Fibroblast of lung (primary cell): ENCODE measurements at regions not wholly inside any gene's neighbourhood (a gene's known extent, or its start where the extent isn't known, plus 50 kb on each side); places are given as distances from the start of the nearest gene placed in this dataset.

ENCODE experiments used
- DNase-seq, 2 donors: peaks; one replicate each; pipeline versions ENCODE4 v3.0.0 to v3.0.0-alpha.2; 2010; ENCODE audit warnings: low read depth in 2 of 2
- H2AFZ ChIP-seq: 2 replicates; pipeline ENCODE4 v1.5.1; 2012; ENCODE audit warnings: low read length, control low read depth, inconsistent platforms
- H3K27ac ChIP-seq: 2 replicates; pipeline ENCODE4 v1.5.1; 2011; ENCODE audit warnings: low read length, control low read depth; ENCODE audit not compliant: insufficient read depth
- H3K27me3 ChIP-seq: 2 replicates; pipeline ENCODE4 v1.5.1; 2011; ENCODE audit warnings: mild to moderate bottlenecking, low read length; ENCODE audit not compliant: control insufficient read depth, insufficient read depth
- H3K36me3 ChIP-seq: 2 replicates; pipeline ENCODE4 v1.5.1; 2011; ENCODE audit warnings: low read length; ENCODE audit not compliant: control insufficient read depth, insufficient read depth
- H3K4me1 ChIP-seq: 2 replicates; pipeline ENCODE4 v1.5.1; 2011; ENCODE audit warnings: low read length; ENCODE audit not compliant: control insufficient read depth, insufficient read depth; ENCODE audit errors: extremely low read depth
- H3K4me2 ChIP-seq: 2 replicates; pipeline ENCODE4 v1.5.1; 2011; ENCODE audit warnings: low read length, control low read depth; ENCODE audit not compliant: insufficient read depth; ENCODE audit errors: extremely low read depth
- H3K4me3 ChIP-seq, 4 experiments: fragments of 200-600 bp in 1 of 4; sonication (generic) in 1 of 4; replicated peaks in 1 of 4; 2 replicates each; pipeline ENCODE4 v1.5.1; 2011 to 2016; ENCODE audit warnings: low read length in 4 of 4, low read depth in 3 of 4, mild to moderate bottlenecking in 3 of 4, control low read depth in 2 of 4, inconsistent platforms in 1 of 4, mixed read lengths in 1 of 4; ENCODE audit not compliant: insufficient read depth in 1 of 4; ENCODE audit errors: control extremely low read depth in 1 of 4
- H3K79me2 ChIP-seq: 2 replicates; pipeline ENCODE4 v1.5.1; 2012; ENCODE audit warnings: mild to moderate bottlenecking, low read length, inconsistent platforms; ENCODE audit not compliant: control insufficient read depth, insufficient read depth
- H3K9ac ChIP-seq: 2 replicates; pipeline ENCODE4 v1.5.1; 2011; ENCODE audit warnings: mild to moderate bottlenecking, low read length, control low read depth; ENCODE audit not compliant: insufficient read depth
- H3K9me3 ChIP-seq: 2 replicates; pipeline ENCODE4 v1.5.1; 2012; ENCODE audit warnings: low read depth, low read length; ENCODE audit not compliant: control insufficient read depth, insufficient read depth
- H4K20me1 ChIP-seq: 2 replicates; pipeline ENCODE4 v1.5.1; 2011; ENCODE audit warnings: low read length; ENCODE audit not compliant: control insufficient read depth, insufficient read depth; ENCODE audit errors: extremely low read depth
- EZH2 ChIP-seq: IDR thresholded peaks from 2 replicates; pipeline ENCODE4 v1.5.1; 2012; ENCODE audit warnings: low read length, control low read depth, mild to moderate bottlenecking; ENCODE audit errors: missing control alignments
- TF ChIP-seq, protein P1 (sequence below), 2 donors: IDR thresholded peaks in 1 of 2; conservative IDR thresholded peaks in 1 of 2; 1 replicate in 1 of 2; 2 replicates in 1 of 2; pipeline ENCODE4 v1.5.1; 2011 to 2012; ENCODE audit warnings: low read length in 2 of 2, control low read depth in 1 of 2, inconsistent platforms in 1 of 2, low read depth in 1 of 2, mild to moderate bottlenecking in 1 of 2

DNA sequence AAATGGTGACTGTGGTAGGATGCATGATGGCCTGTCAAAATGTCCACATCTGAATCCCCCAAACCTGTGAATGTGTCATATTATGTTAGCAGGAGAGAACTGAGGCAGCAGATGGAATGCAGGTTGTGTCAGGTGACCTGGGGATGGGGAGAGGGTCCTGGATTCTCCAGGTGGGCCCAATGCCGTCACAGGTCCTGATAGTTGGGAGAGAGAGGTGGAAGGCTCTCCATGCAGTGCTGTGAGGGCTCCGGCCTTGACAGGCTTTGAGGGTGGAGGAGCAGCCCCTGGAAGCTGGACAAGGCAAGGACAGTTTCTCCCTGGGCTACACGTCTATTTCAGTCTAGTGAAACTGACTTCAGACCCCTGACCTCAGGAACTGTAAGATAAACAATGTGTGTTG lies 330.9 kb upstream of the ZNF32 start:
- no peak overlapping the region for H3K27ac ChIP-seq
- no peaks in the 10 kb centered on the region for H4K20me1 ChIP-seq
- peaks cover 6% of the 10 kb centered on the region for H3K27me3 ChIP-seq
- TF ChIP-seq, protein P1, sequence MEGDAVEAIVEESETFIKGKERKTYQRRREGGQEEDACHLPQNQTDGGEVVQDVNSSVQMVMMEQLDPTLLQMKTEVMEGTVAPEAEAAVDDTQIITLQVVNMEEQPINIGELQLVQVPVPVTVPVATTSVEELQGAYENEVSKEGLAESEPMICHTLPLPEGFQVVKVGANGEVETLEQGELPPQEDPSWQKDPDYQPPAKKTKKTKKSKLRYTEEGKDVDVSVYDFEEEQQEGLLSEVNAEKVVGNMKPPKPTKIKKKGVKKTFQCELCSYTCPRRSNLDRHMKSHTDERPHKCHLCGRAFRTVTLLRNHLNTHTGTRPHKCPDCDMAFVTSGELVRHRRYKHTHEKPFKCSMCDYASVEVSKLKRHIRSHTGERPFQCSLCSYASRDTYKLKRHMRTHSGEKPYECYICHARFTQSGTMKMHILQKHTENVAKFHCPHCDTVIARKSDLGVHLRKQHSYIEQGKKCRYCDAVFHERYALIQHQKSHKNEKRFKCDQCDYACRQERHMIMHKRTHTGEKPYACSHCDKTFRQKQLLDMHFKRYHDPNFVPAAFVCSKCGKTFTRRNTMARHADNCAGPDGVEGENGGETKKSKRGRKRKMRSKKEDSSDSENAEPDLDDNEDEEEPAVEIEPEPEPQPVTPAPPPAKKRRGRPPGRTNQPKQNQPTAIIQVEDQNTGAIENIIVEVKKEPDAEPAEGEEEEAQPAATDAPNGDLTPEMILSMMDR (conservative IDR thresholded peaks at IDR 0.05 in 1 of 2, IDR thresholded peaks at IDR 0.05 in 1 of 2; ENCODE audit: low read depth in 1 of 2, low read length in 2 of 2) = no peak
- TF ChIP-seq EZH2 = no peak
- H3K36me3 ChIP-seq = no peaks in the 10 kb centered on the region
- H2AFZ ChIP-seq = no peak overlapping the region
- no peak overlapping the region for H3K4me2 ChIP-seq
- H3K9ac ChIP-seq = no peak overlapping the region
- no peaks in the 10 kb centered on the region for H3K4me1 ChIP-seq
- DNase-seq = no peak
- H3K79me2 ChIP-seq = no peaks in the 10 kb centered on the region
- no peak overlapping the region for H3K4me3 ChIP-seq
- no peaks in the 10 kb centered on the region for H3K9me3 ChIP-seq

DNA sequence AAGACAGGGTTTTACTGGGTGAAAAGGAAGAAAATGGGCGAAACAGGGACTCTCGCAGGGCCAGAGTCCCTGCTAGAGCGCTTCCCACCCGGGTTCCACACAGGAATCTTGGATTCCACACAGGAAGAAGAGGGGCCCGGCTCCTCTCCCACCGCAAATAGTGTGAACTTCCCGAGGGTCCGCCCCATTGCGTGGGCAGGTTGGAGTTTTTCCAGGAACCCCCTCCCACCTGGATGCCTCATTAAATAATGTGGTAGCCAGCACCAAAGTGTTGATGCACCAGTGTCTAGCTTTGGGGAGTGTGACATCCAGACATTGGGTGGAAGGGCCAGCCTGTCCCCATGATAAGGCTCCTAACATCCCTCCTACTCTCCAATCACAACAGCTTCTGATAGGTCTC lies 330.3 kb upstream of the ZNF32 start:
- Histone ChIP-seq H3K9ac (no peak overlapping the region), H3K36me3 (no peaks in the 10 kb centered on the region), H3K4me1 (no peaks in the 10 kb centered on the region), H2AFZ (no peak overlapping the region), H3K27me3 (peaks cover 6% of the 10 kb centered on the region), H3K79me2 (no peaks in the 10 kb centered on the region), H3K4me3 (no peak overlapping the region), H3K27ac (no peak overlapping the region), H3K4me2 (no peak overlapping the region), H4K20me1 (no peaks in the 10 kb centered on the region), H3K9me3 (no peaks in the 10 kb centered on the region)
- TF ChIP-seq, protein P1 (conservative IDR thresholded peaks at IDR 0.05 in 1 of 2, IDR thresholded peaks at IDR 0.05 in 1 of 2; ENCODE audit: low read depth in 1 of 2, low read length in 2 of 2) = no peak
- TF ChIP-seq EZH2 = no peak
- DNase-seq = no peak

DNA sequence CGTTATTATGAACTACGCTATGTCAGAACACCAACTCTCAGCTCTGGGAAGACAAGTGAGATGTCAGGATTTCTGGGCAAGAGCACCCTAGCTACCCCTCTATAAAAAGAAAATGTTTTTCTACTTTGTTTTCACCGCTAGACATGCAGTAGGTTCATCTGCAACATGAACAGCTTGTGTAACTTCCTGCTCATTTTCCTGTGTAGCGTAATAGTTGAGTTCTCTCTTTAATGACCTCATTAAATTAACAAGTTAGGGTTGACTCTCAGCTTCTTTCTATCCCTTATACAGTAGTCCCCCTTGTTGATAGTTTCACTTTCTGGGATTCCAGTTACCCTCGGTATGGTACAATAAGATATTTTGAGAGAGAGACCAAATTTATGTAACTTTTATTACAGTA lies 329.4 kb upstream of the ZNF32 start:
- no peak for DNase-seq
- Histone ChIP-seq H3K9ac (no peak overlapping the region), H3K4me3 (no peak overlapping the region), H2AFZ (no peak overlapping the region), H3K4me1 (no peaks in the 10 kb centered on the region), H3K9me3 (no peaks in the 10 kb centered on the region), H3K36me3 (no peaks in the 10 kb centered on the region), H3K79me2 (no peaks in the 10 kb centered on the region), H4K20me1 (no peaks in the 10 kb centered on the region), H3K27ac (no peak overlapping the region), H3K4me2 (no peak overlapping the region), H3K27me3 (peaks cover 6% of the 10 kb centered on the region)
- TF ChIP-seq, protein P1 (conservative IDR thresholded peaks at IDR 0.05 in 1 of 2, IDR thresholded peaks at IDR 0.05 in 1 of 2; ENCODE audit: low read depth in 1 of 2, low read length in 2 of 2) = no peak
- TF ChIP-seq EZH2 = no peak
